ENCODE measurements at regions not wholly inside any gene's neighbourhood (a gene's known extent, or its start where the extent isn't known, plus 50 kb on each side); places are given as distances from the start of the nearest gene placed in this dataset.
A peak's percentile ranks its signal among the peaks of the same experiment; 100 is the strongest.

- TF ChIP-seq MTA2 (IDR thresholded peaks at IDR 0.05; ENCODE audit: low read depth): no peak
- TF ChIP-seq CTCF (IDR thresholded peaks at IDR 0.05 in 2 of 3, conservative IDR thresholded peaks at IDR 0.05 in 1 of 3; ENCODE audit: control insufficient read depth in 2 of 3, extremely low read depth in 1 of 3, insufficient read depth in 1 of 3, low read depth in 3 of 3, low read length in 3 of 3): peak; percentile 72 to 85 (median 72)
These were observed 105.6 kb downstream of the HNRNPD start for GRCh38 chr4:82268050-82268825.

All from GM12878 (cell line).